Keratinocyte (primary cell): ENCODE measurements at regions not wholly inside any gene's neighbourhood (a gene's known extent, or its start where the extent isn't known, plus 50 kb on each side); places are given as distances from the start of the nearest gene placed in this dataset.

Experiments used
- DNase-seq: peaks from one replicate; pipeline ENCODE4 v3.0.0-alpha.2; 2011; ENCODE audit warnings: low read depth, missing footprints, low spot score
- FAIRE-seq: peaks from 2 replicates; lab custom pipeline; 2011; peaks lifted over from hg19 to GRCh38; lab: Jason Lieb, UNC
- H2AFZ ChIP-seq: 2 replicates; pipeline ENCODE4 v1.6.0; 2012; ENCODE audit warnings: low read length, control low read depth, inconsistent platforms; ENCODE audit not compliant: control insufficient read depth
- H3K27ac ChIP-seq: 2 replicates; pipeline ENCODE4 v1.5.1; 2011; ENCODE audit warnings: low read length; ENCODE audit not compliant: control insufficient read depth, insufficient read depth
- H3K27me3 ChIP-seq: 3 replicates; pipeline ENCODE4 v1.6.0; 2011; ENCODE audit warnings: low read length; ENCODE audit not compliant: control insufficient read depth, insufficient read depth; ENCODE audit errors: extremely low read depth
- H3K36me3 ChIP-seq, 2 experiments: 2 replicates in 1 of 2; 3 replicates in 1 of 2; pipeline ENCODE4 v1.5.1; 2011; ENCODE audit warnings: low read length in 2 of 2, mild to moderate bottlenecking in 1 of 2; ENCODE audit not compliant: control insufficient read depth in 2 of 2, insufficient read depth in 2 of 2; ENCODE audit errors: extremely low read depth in 1 of 2
- H3K4me1 ChIP-seq: 3 replicates; pipeline ENCODE4 v1.5.1; 2011; ENCODE audit warnings: low read length; ENCODE audit not compliant: control insufficient read depth, insufficient read depth; ENCODE audit errors: extremely low read depth
- H3K4me2 ChIP-seq: 3 replicates; pipeline ENCODE4 v1.6.0; 2011; ENCODE audit warnings: low read depth, low read length; ENCODE audit not compliant: control insufficient read depth, insufficient read depth; ENCODE audit errors: extremely low read depth
- H3K4me3 ChIP-seq, 3 experiments: fragments of 200-600 bp in 1 of 3; sonication (generic) in 1 of 3; 2 replicates in 2 of 3; 3 replicates in 1 of 3; pipeline ENCODE4 v1.5.1; 2011 to 2016; ENCODE audit warnings: low read length in 3 of 3, mild to moderate bottlenecking in 3 of 3, control low read depth in 2 of 3, inconsistent platforms in 1 of 3, low read depth in 1 of 3, mixed read lengths in 1 of 3, mixed run types in 1 of 3, moderate library complexity in 1 of 3; ENCODE audit not compliant: control insufficient read depth in 2 of 3, insufficient read depth in 2 of 3; ENCODE audit errors: extremely low read depth in 1 of 3
- H3K79me2 ChIP-seq: 2 replicates; pipeline ENCODE4 v1.6.0; 2012; ENCODE audit warnings: low read length; ENCODE audit not compliant: control insufficient read depth, insufficient read depth
- H3K9ac ChIP-seq: 3 replicates; pipeline ENCODE4 v1.6.0; 2011; ENCODE audit warnings: low read length; ENCODE audit not compliant: control insufficient read depth, insufficient read depth; ENCODE audit errors: extremely low read depth
- H3K9me1 ChIP-seq: 3 replicates; pipeline ENCODE4 v1.6.0; 2011; ENCODE audit warnings: low read length; ENCODE audit not compliant: control insufficient read depth, insufficient read depth; ENCODE audit errors: extremely low read depth
- H3K9me3 ChIP-seq: 2 replicates; pipeline ENCODE4 v1.5.1; 2012; ENCODE audit warnings: low read depth, low read length; ENCODE audit not compliant: control insufficient read depth
- H4K20me1 ChIP-seq: 3 replicates; pipeline ENCODE4 v1.6.0; 2011; ENCODE audit warnings: low read length; ENCODE audit not compliant: control insufficient read depth, insufficient read depth; ENCODE audit errors: extremely low read depth
- CTCF ChIP-seq, 3 experiments: IDR thresholded peaks in 1 of 3; conservative IDR thresholded peaks in 1 of 3; optimal IDR thresholded peaks in 1 of 3; 2 replicates in 2 of 3; 3 replicates in 1 of 3; pipeline versions ENCODE3 to v1.5.1; 2011; ENCODE audit warnings: low read length in 3 of 3, mild to moderate bottlenecking in 3 of 3, moderate library complexity in 2 of 3, control low read depth in 1 of 3, inconsistent platforms in 1 of 3; ENCODE audit not compliant: insufficient read depth in 2 of 3; ENCODE audit errors: extremely low read depth in 1 of 3
- EZH2 ChIP-seq: IDR thresholded peaks from one replicate; pipeline ENCODE4 v1.6.1; 2012; ENCODE audit warnings: inconsistent platforms, mild to moderate bottlenecking, low read length, moderate library complexity
- dilution Hi-C: fragments of 300-500 bp; cut with MboI; formaldehyde crosslinking; loops from one replicate; pipeline ENCODE4 v1.7.0; 2020; ENCODE audit warnings: low sequenced_read_pairs; ENCODE audit not compliant: extremely low pct_ligation_motif_present

GRCh38 chr4:38223782-38224236, 263.6 kb downstream of the PTTG2 start:
- no peak for FAIRE-seq
- Histone ChIP-seq H4K20me1 (no peaks in the 10 kb centered on the region), H3K79me2 (no peaks in the 10 kb centered on the region), H2AFZ (peak overlapping the region; percentile 1), H3K4me3 (no peak overlapping the region), H3K9me3 (no peaks in the 10 kb centered on the region), H3K9ac (no peak overlapping the region), H3K4me1 (no peaks in the 10 kb centered on the region), H3K4me2 (no peak overlapping the region), H3K27ac (no peak overlapping the region), H3K9me1 (no peaks in the 10 kb centered on the region), H3K27me3 (no peaks in the 10 kb centered on the region), H3K36me3 (no peaks in the 10 kb centered on the region)
- dilution Hi-C loops: no loop called here
- DNase-seq: no peak
- no peak for TF ChIP-seq CTCF (optimal IDR thresholded peaks at IDR 0.05 in 1 of 3, IDR thresholded peaks at IDR 0.05 in 1 of 3, conservative IDR thresholded peaks at IDR 0.05 in 1 of 3; ENCODE audit: extremely low read depth in 1 of 3, insufficient read depth in 2 of 3, low read length in 3 of 3)
- TF ChIP-seq EZH2: no peak

- no peak for TF ChIP-seq CTCF (optimal IDR thresholded peaks at IDR 0.05 in 1 of 3, IDR thresholded peaks at IDR 0.05 in 1 of 3, conservative IDR thresholded peaks at IDR 0.05 in 1 of 3; ENCODE audit: extremely low read depth in 1 of 3, insufficient read depth in 2 of 3, low read length in 3 of 3)
- no peak for TF ChIP-seq EZH2
- H3K9me1 ChIP-seq: no peaks in the 10 kb centered on the region
- dilution Hi-C loops: no loop called here
- H3K4me2 ChIP-seq: no peak overlapping the region
- H3K27ac ChIP-seq: no peak overlapping the region
- no peak overlapping the region for H2AFZ ChIP-seq
- no peaks in the 10 kb centered on the region for H3K27me3 ChIP-seq
- H3K9ac ChIP-seq: no peak overlapping the region
- H3K36me3 ChIP-seq: no peaks in the 10 kb centered on the region
- no peaks in the 10 kb centered on the region for H4K20me1 ChIP-seq
- peaks cover 2% of the 10 kb centered on the region for H3K4me1 ChIP-seq
- no peaks in the 10 kb centered on the region for H3K79me2 ChIP-seq
- H3K4me3 ChIP-seq: no peak overlapping the region
- no peaks in the 10 kb centered on the region for H3K9me3 ChIP-seq
- no peak for DNase-seq
- FAIRE-seq: no peak
Measured at GRCh38 chr4:38224850-38225249, 264.7 kb downstream of the PTTG2 start.
